Lung (tissue), 11 donors: ENCODE measurements at regions not wholly inside any gene's neighbourhood (a gene's known extent, or its start where the extent isn't known, plus 50 kb on each side); places are given as distances from the start of the nearest gene placed in this dataset.

Experiments used
- ATAC-seq: fragments of 200-7000 bp; cut with Tn5 transposase; one replicate; pipeline ENCODE4 v1.9.1; 2020; ENCODE audit warnings: moderate number of reproducible peaks; ENCODE audit not compliant: insufficient read depth, low FRiP score
- DNase-seq, 3 donors: peaks; one replicate each; pipeline ENCODE4 v3.0.0-alpha.2; 2013 to 2017
- H3K27ac ChIP-seq, 2 donors: one replicate each; pipeline ENCODE4 v1.5.1; 2013; ENCODE audit warnings: mild to moderate bottlenecking in 2 of 2, moderate library complexity in 2 of 2, control low read depth in 1 of 2, inconsistent platforms in 1 of 2, low read depth in 1 of 2, low read length in 1 of 2
- H3K27me3 ChIP-seq, 3 donors: one replicate each; pipeline ENCODE4 v1.5.1; 2013; ENCODE audit warnings: low read length in 2 of 3; ENCODE audit not compliant: control insufficient read depth in 3 of 3, insufficient read depth in 3 of 3
- H3K36me3 ChIP-seq, 4 donors: one replicate each; pipeline ENCODE4 v1.5.1; 2013; ENCODE audit warnings: low read length in 4 of 4, mild to moderate bottlenecking in 1 of 4, moderate library complexity in 1 of 4; ENCODE audit not compliant: control insufficient read depth in 4 of 4, insufficient read depth in 4 of 4
- H3K4me1 ChIP-seq, 5 donors: one replicate each; pipeline ENCODE4 v1.5.1; 2013; ENCODE audit warnings: low read length in 5 of 5, mild to moderate bottlenecking in 2 of 5, moderate library complexity in 1 of 5; ENCODE audit not compliant: control insufficient read depth in 5 of 5, insufficient read depth in 5 of 5
- H3K4me3 ChIP-seq: one replicate; pipeline ENCODE4 v1.5.1; 2013; ENCODE audit warnings: mild to moderate bottlenecking, control low read depth, moderate library complexity
- H3K9ac ChIP-seq, 2 donors: one replicate each; pipeline ENCODE4 v1.5.1; 2013; ENCODE audit warnings: low read length in 2 of 2, control low read depth in 1 of 2; ENCODE audit not compliant: insufficient read depth in 1 of 2
- H3K9me3 ChIP-seq, 4 donors: one replicate each; pipeline ENCODE4 v1.5.1; 2013; ENCODE audit warnings: low read length in 3 of 4, mild to moderate bottlenecking in 1 of 4, moderate library complexity in 1 of 4; ENCODE audit not compliant: control insufficient read depth in 4 of 4, insufficient read depth in 3 of 4
- CTCF ChIP-seq: IDR thresholded peaks from 2 replicates; pipeline ENCODE4 v1.5.1; 2012; ENCODE audit warnings: mild to moderate bottlenecking; ENCODE audit errors: control extremely low read depth, extremely low read depth
- WGBS, 2 donors: extraction: QIAGEN DNeasy Blood & Tissue Kit; methylation state at CpG; one replicate each; pipeline ENCODE4 v1.1.7; 2013; 5-methylcytosine and 5-hydroxymethylcytosine counted together
- donor health status: control.
- donor health status: control.
- donor health status: Bipolar disorder and iron deficiency.
- donor health status: healthy.
- donor health status: DM: yes; HTN: yes; CAD: no.

GRCh38 chr3:127475975-127476705, 114.4 kb downstream of the TPRA1 start:
- WGBS, 2 donors = 85 to 87% methylated on average over 6 of the region's 6 CpGs
- ATAC-seq (no peak), DNase-seq (no peak)

GRCh38 chr3:127475391-127475790, 115.1 kb downstream of the TPRA1 start:
- Histone ChIP-seq H3K27ac (no peak overlapping the region), H3K36me3 (no peaks in the 10 kb centered on the region), H3K9me3 (no peaks in the 10 kb centered on the region), H3K27me3 (no peaks in the 10 kb centered on the region), H3K9ac (no peak overlapping the region), H3K4me1 (peaks cover 0 to 7% (median 0%) of the 10 kb centered on the region in 5 donors), H3K4me3 (no peak overlapping the region)
- no peak for DNase-seq
- no peak for TF ChIP-seq CTCF
- WGBS, 2 donors = 81 to 88% methylated on average over 7 of the region's 7 CpGs
- ATAC-seq = no peak

More at GRCh38 chr3:127475975-127476705, 114.4 kb downstream of the TPRA1 start:
- Histone ChIP-seq H3K9ac (no peak overlapping the region), H3K36me3 (no peaks in the 10 kb centered on the region), H3K9me3 (no peaks in the 10 kb centered on the region), H3K27ac (no peak overlapping the region), H3K4me1 (peaks cover 0 to 7% (median 0%) of the 10 kb centered on the region in 5 donors), H3K27me3 (no peaks in the 10 kb centered on the region), H3K4me3 (no peak overlapping the region)
- no peak for TF ChIP-seq CTCF

GRCh38 chr3:127473244-127474024, 117.1 kb downstream of the TPRA1 start:
- WGBS, 2 donors = 57 to 65% methylated on average over 10 of the region's 10 CpGs
- H3K4me1 ChIP-seq = no peaks in the 10 kb centered on the region
- H3K36me3 ChIP-seq = no peaks in the 10 kb centered on the region
- no peaks in the 10 kb centered on the region for H3K27me3 ChIP-seq
- no peak overlapping the region for H3K9ac ChIP-seq
- DNase-seq (peak in 1 of 3 donors; percentile 47), ATAC-seq (no peak)
- TF ChIP-seq CTCF = no peak
- H3K9me3 ChIP-seq = peaks cover 0 to under 1% (median 0%) of the 10 kb centered on the region in 4 donors
- no peak overlapping the region for H3K27ac ChIP-seq
- H3K4me3 ChIP-seq = no peak overlapping the region
